AG04450 (cell line): ENCODE measurements at regions not wholly inside any gene's neighbourhood (a gene's known extent, or its start where the extent isn't known, plus 50 kb on each side); places are given as distances from the start of the nearest gene placed in this dataset.
A peak's percentile ranks its signal among the peaks of the same experiment; 100 is the strongest.

Source experiments
- CTCF ChIA-PET: fragments of 300-600, 350-600 bp; formaldehyde crosslinking; extraction: SDS; loops from one replicate; lab custom pipeline; 2022; ENCODE audit warnings: antibody characterized with exemption, inconsistent platforms; lab: Charles Lee
- POLR2A ChIA-PET: fragments of 350-600 bp; formaldehyde crosslinking; extraction: SDS; loops from one replicate; lab custom pipeline; 2021; ENCODE audit warnings: antibody characterized with exemption, inconsistent platforms; lab: Yijun Ruan, JAX
- DNase-seq: peaks from one replicate; pipeline ENCODE4 v3.0.0-alpha.2; 2011; ENCODE audit warnings: low read depth, low spot score
- H3K27ac ChIP-seq: one replicate; pipeline ENCODE4 v1.5.1; 2012; ENCODE audit warnings: low read depth, low read length, control low read depth
- H3K27me3 ChIP-seq: one replicate; pipeline ENCODE4 v1.6.0; 2012; ENCODE audit warnings: low read length; ENCODE audit not compliant: control insufficient read depth, insufficient read depth
- H3K4me3 ChIP-seq: 2 replicates; pipeline ENCODE4 v1.5.1; 2011; ENCODE audit warnings: mild to moderate bottlenecking, low read depth, low read length, control low read depth
- H3K9me3 ChIP-seq: 2 replicates; pipeline ENCODE4 v1.5.1; 2012; ENCODE audit warnings: low read length; ENCODE audit not compliant: control insufficient read depth, insufficient read depth
- CTCF ChIP-seq: IDR thresholded peaks from 2 replicates; pipeline ENCODE4 v1.5.1; 2011; ENCODE audit warnings: low read depth, low read length, control low read depth, inconsistent platforms

GRCh38 chr20:4490045-4490444 is 196.2 kb upstream of the PRNP start:
- ChIA-PET POLR2A (interaction anchor here (0.6 kb wide), 1 partner anchor 8 kb away, joined by 13 read pairs; no protein-coding TSS in a partner anchor), CTCF (no interaction called here)
- H3K27ac ChIP-seq = no peak overlapping the region
- no peaks in the 10 kb centered on the region for H3K27me3 ChIP-seq
- no peak for TF ChIP-seq CTCF
- no peak overlapping the region for H3K4me3 ChIP-seq
- DNase-seq = no peak
- no peaks in the 10 kb centered on the region for H3K9me3 ChIP-seq

- peak; percentile 30 for DNase-seq
- ChIA-PET CTCF (no interaction called here), POLR2A (no interaction called here)
- Histone ChIP-seq H3K27me3 (no peaks in the 10 kb centered on the region), H3K9me3 (no peaks in the 10 kb centered on the region), H3K27ac (no peak overlapping the region), H3K4me3 (no peak overlapping the region)
- no peak for TF ChIP-seq CTCF
Observed at GRCh38 chr20:4488407-4489339, 197.6 kb upstream of the PRNP start.

GRCh38 chr20:4484379-4484997 is 201.8 kb upstream of the PRNP start:
- CTCF ChIA-PET = no interaction called here
- H3K9me3 ChIP-seq = no peaks in the 10 kb centered on the region
- DNase-seq = no peak
- H3K27me3 ChIP-seq = no peaks in the 10 kb centered on the region
- POLR2A ChIA-PET = no interaction called here
- peak overlapping the region; percentile 24 for H3K27ac ChIP-seq
- no peak for TF ChIP-seq CTCF
- H3K4me3 ChIP-seq = no peak overlapping the region

DNA sequence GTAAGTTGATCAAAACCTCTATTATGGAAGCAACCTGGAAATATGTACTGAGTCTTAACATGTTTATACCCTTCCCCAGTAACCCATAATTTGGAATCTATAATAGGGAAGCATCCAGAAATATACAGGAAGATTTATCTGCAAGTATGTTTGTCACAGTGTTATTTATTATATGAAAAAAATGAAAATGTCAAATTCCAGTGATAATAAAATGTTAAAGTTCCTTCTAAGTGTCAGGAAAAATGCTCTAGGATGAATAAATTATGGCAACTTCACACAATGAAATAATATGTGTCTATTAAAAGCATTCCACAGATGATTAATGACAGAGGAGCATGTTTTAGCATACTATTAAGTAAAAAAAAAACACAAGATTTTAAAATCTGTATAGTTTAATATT is 202.3 kb upstream of the PRNP start:
- Histone ChIP-seq H3K4me3 (no peak overlapping the region), H3K27me3 (no peaks in the 10 kb centered on the region), H3K9me3 (no peaks in the 10 kb centered on the region), H3K27ac (no peak overlapping the region)
- no peak for DNase-seq
- ChIA-PET POLR2A (no interaction called here), CTCF (no interaction called here)
- no peak for TF ChIP-seq CTCF

- ChIA-PET POLR2A (no interaction called here), CTCF (no interaction called here)
- no peaks in the 10 kb centered on the region for H3K9me3 ChIP-seq
- no peak for TF ChIP-seq CTCF
- no peak for DNase-seq
- H3K4me3 ChIP-seq = no peak overlapping the region
- H3K27ac ChIP-seq = no peak overlapping the region
- H3K27me3 ChIP-seq = no peaks in the 10 kb centered on the region
Observed at GRCh38 chr20:4483486-4483885, 202.8 kb upstream of the PRNP start.
